Activated B cell treated with CpG ODN at 0.5 μM for 24 hours (primary cell): ENCODE measurements at regions not wholly inside any gene's neighbourhood (a gene's known extent, or its start where the extent isn't known, plus 50 kb on each side); places are given as distances from the start of the nearest gene placed in this dataset.

ENCODE experiments used
- ATAC-seq: fragments of 200-7000 bp; cut with Tn5 transposase; one replicate; pipeline ENCODE4 v1.10.0; 2021; ENCODE audit warnings: low read depth, mild to moderate bottlenecking, moderate library complexity
- CTCF ChIA-PET: fragments of 350-600 bp; sonication (Branson Sonifier 250); formaldehyde crosslinking; loops from one replicate; lab custom pipeline; 2021; ENCODE audit warnings: antibody characterized with exemption; lab: Charles Lee
- POLR2A ChIA-PET: fragments of 350-600 bp; sonication (Branson Sonifier 250); formaldehyde crosslinking; loops from one replicate; lab custom pipeline; 2021; ENCODE audit warnings: antibody characterized with exemption; lab: Charles Lee
- DNase-seq: peaks from one replicate; pipeline ENCODE4 v3.0.0; 2022
- H3K27ac Mint-ChIP-seq: one replicate; pipeline ENCODE4 v1.8.0; 2020; ENCODE audit warnings: mixed read lengths
- H3K27me3 Mint-ChIP-seq: one replicate; pipeline ENCODE4 v1.8.0; 2021; ENCODE audit warnings: mixed read lengths
- H3K36me3 Mint-ChIP-seq: one replicate; pipeline ENCODE4 v1.8.0; 2021; ENCODE audit warnings: low read depth, mixed read lengths
- H3K4me1 Mint-ChIP-seq: one replicate; pipeline ENCODE4 v1.8.0; 2021; ENCODE audit warnings: mixed read lengths
- H3K4me3 Mint-ChIP-seq: one replicate; pipeline ENCODE4 v1.8.0; 2020; ENCODE audit warnings: mild to moderate bottlenecking, mixed read lengths
- H3K9me3 Mint-ChIP-seq: one replicate; pipeline ENCODE4 v1.8.0; 2020; ENCODE audit warnings: mixed read lengths
- intact Hi-C: fragments of 100-400 bp; cut with micrococcal nuclease; formaldehyde crosslinking; loops from one replicate; pipeline ENCODE4 v1.15.1; 2024
- TF ChIP-seq, protein P1 (sequence below): fragments of 200-600 bp; IDR thresholded peaks from one replicate; pipeline ENCODE4 v1.8.0; 2022; ENCODE audit warnings: antibody characterized with exemption, mild to moderate bottlenecking

DNA sequence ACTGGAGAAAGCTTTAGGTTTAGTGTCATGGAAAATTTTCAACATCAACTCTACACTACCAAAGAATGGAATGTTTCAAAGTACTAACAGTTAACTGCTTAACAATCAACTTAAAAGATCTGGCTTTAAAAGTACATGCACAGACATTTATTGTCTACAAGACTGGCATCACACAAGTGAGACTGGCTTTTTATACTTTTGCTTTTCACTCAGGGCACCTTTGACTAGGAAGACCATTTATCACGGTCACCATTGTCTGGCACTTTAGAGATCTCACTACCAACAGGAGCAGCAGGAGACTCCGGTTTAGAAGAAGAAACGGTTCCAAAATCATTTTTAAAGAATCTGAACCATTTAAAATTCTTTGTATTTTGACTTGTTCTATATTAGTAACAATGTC lies 812.3 kb downstream of the ADGRL2 start:
- ChIA-PET CTCF (no interaction called here), POLR2A (no interaction called here)
- DNase-seq (no peak), ATAC-seq (no peak)
- Mint-ChIP-seq H3K4me1 (no peaks in the 10 kb centered on the region), H3K4me3 (no peak overlapping the region), H3K27me3 (no peaks in the 10 kb centered on the region), H3K9me3 (no peaks in the 10 kb centered on the region), H3K27ac (no peak overlapping the region), H3K36me3 (no peaks in the 10 kb centered on the region)
- TF ChIP-seq, protein P1, sequence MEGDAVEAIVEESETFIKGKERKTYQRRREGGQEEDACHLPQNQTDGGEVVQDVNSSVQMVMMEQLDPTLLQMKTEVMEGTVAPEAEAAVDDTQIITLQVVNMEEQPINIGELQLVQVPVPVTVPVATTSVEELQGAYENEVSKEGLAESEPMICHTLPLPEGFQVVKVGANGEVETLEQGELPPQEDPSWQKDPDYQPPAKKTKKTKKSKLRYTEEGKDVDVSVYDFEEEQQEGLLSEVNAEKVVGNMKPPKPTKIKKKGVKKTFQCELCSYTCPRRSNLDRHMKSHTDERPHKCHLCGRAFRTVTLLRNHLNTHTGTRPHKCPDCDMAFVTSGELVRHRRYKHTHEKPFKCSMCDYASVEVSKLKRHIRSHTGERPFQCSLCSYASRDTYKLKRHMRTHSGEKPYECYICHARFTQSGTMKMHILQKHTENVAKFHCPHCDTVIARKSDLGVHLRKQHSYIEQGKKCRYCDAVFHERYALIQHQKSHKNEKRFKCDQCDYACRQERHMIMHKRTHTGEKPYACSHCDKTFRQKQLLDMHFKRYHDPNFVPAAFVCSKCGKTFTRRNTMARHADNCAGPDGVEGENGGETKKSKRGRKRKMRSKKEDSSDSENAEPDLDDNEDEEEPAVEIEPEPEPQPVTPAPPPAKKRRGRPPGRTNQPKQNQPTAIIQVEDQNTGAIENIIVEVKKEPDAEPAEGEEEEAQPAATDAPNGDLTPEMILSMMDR = no peak
- intact Hi-C loops = no loop called here

DNA sequence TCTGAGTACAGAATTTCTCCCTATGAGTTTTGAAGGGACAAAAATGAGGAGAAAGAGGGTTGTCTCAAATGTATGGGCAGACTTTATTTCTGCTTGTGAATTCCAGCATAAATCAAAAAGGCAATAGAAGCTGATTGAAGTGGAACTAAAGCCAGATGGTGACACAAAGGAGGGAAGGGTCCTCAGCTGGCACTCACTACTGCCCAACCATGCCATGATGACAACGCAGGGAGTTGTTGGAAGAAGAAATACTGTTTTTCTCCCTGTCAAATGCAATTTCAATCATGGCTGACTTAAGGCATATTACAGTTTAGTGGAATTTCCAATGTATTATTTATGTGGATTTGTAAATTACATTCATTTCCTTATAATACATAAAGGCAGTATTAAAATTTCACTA lies 805.8 kb downstream of the ADGRL2 start:
- H3K4me1 Mint-ChIP-seq = no peaks in the 10 kb centered on the region
- no peak for ATAC-seq
- intact Hi-C loops = no loop called here
- ChIA-PET POLR2A (no interaction called here), CTCF (no interaction called here)
- DNase-seq = no peak
- no peaks in the 10 kb centered on the region for H3K36me3 Mint-ChIP-seq
- H3K4me3 Mint-ChIP-seq = no peak overlapping the region
- no peaks in the 10 kb centered on the region for H3K27me3 Mint-ChIP-seq
- TF ChIP-seq, protein P1 = no peak
- H3K9me3 Mint-ChIP-seq = no peaks in the 10 kb centered on the region
- no peak overlapping the region for H3K27ac Mint-ChIP-seq

DNA sequence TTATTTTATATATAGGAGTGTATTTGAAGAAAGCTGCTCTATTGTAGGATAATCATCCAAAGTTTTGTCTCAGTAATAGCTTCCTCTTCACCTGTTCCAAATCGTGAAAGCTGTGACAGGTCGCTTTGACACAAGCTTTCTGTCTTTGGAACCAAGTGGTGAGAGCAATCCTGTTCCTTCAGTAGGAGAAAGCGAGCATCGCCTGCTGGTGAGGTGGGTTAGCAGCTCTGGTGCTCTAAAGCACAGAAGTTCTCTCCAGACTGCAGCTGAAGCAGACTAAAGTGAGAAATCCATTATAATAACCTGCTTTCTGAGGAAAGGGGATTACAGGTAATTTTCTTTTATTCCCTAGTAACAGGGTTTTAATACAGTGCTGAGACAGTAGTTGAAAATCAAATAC lies 803.8 kb downstream of the ADGRL2 start:
- Mint-ChIP-seq H3K36me3 (no peaks in the 10 kb centered on the region), H3K4me3 (no peak overlapping the region), H3K27ac (no peak overlapping the region), H3K4me1 (no peaks in the 10 kb centered on the region), H3K27me3 (no peaks in the 10 kb centered on the region), H3K9me3 (no peaks in the 10 kb centered on the region)
- CTCF ChIA-PET = no interaction called here
- POLR2A ChIA-PET = no interaction called here
- no peak for DNase-seq
- intact Hi-C loops = no loop called here
- ATAC-seq = no peak
- TF ChIP-seq, protein P1 = no peak

DNA sequence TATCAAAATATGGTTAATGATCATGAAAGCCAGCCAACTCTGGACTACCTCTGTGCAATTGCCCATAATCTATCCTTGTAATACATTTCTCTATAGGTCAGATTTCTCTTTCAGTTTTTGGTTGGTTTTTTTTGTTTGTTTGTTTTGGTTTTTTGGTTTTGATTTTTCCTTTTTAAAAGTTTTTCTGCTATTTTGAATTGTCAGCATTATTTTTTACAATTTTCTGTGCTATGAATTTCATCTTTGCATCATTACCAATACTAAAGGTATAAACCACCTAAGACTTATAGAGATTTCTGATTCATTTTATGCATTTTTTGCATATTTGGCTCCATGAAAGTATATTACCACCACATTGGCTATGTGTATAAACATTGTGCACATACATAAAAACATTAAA lies 799.6 kb downstream of the ADGRL2 start:
- H3K27ac Mint-ChIP-seq = no peak overlapping the region
- ChIA-PET POLR2A (no interaction called here), CTCF (no interaction called here)
- intact Hi-C loops = no loop called here
- H3K9me3 Mint-ChIP-seq = no peaks in the 10 kb centered on the region
- TF ChIP-seq, protein P1 = no peak
- H3K27me3 Mint-ChIP-seq = no peaks in the 10 kb centered on the region
- no peaks in the 10 kb centered on the region for H3K4me1 Mint-ChIP-seq
- ATAC-seq (no peak), DNase-seq (no peak)
- no peaks in the 10 kb centered on the region for H3K36me3 Mint-ChIP-seq
- H3K4me3 Mint-ChIP-seq = no peak overlapping the region

DNA sequence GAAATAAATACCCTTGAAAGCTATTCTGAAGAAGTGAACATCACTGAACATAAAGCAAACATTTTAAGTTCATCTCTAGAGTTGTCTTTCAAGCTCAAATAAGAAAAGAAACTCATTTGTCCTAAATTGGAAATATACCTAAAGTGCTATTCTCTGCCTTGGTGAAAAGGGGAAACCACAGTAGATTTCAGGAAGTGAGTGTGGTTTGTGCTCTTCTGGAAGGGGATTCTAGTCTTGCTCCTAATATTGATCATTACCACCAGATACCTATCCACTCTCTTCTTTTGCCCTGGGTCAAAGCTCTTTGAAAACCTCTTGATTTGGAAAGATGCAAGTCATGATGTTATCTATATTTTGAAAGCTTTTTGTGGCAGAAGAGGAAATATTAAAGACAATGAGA lies 798.1 kb downstream of the ADGRL2 start:
- DNase-seq (no peak), ATAC-seq (no peak)
- no peaks in the 10 kb centered on the region for H3K4me1 Mint-ChIP-seq
- intact Hi-C loops = no loop called here
- TF ChIP-seq, protein P1 = no peak
- CTCF ChIA-PET = no interaction called here
- H3K27ac Mint-ChIP-seq = no peak overlapping the region
- H3K27me3 Mint-ChIP-seq = no peaks in the 10 kb centered on the region
- H3K9me3 Mint-ChIP-seq = no peaks in the 10 kb centered on the region
- POLR2A ChIA-PET = no interaction called here
- no peak overlapping the region for H3K4me3 Mint-ChIP-seq
- no peaks in the 10 kb centered on the region for H3K36me3 Mint-ChIP-seq
